GM12873 (cell line): ENCODE measurements at regions not wholly inside any gene's neighbourhood (a gene's known extent, or its start where the extent isn't known, plus 50 kb on each side); places are given as distances from the start of the nearest gene placed in this dataset.

Experiments
- TF ChIP-seq, protein P1 (sequence below): IDR thresholded peaks from 2 replicates; pipeline ENCODE4 v1.5.1; 2012; ENCODE audit warnings: low read depth, mild to moderate bottlenecking, moderate library complexity, low read length, control low read depth; ENCODE audit not compliant: insufficient read depth; ENCODE audit errors: missing control alignments

DNA sequence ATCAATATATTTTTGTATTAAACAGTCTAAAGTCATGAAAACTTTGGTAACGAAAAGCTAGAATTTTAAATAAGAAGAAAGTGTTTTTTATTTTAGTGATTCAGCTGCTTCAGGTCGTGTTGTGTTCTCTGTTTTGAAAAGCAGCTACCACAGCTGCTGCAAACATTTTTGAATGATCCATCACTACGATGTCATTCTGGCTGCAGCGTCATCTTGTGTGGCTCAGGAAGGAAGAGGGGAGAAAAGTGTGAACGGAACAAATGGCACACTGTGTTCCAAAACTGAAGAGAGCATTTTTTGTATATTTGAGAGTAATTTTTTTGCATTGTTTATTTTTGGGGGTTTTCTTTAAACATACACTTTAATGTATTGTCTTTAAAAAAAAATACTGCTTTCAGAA lies 323.0 kb upstream of the ADGRL2 start:
- TF ChIP-seq, protein P1, sequence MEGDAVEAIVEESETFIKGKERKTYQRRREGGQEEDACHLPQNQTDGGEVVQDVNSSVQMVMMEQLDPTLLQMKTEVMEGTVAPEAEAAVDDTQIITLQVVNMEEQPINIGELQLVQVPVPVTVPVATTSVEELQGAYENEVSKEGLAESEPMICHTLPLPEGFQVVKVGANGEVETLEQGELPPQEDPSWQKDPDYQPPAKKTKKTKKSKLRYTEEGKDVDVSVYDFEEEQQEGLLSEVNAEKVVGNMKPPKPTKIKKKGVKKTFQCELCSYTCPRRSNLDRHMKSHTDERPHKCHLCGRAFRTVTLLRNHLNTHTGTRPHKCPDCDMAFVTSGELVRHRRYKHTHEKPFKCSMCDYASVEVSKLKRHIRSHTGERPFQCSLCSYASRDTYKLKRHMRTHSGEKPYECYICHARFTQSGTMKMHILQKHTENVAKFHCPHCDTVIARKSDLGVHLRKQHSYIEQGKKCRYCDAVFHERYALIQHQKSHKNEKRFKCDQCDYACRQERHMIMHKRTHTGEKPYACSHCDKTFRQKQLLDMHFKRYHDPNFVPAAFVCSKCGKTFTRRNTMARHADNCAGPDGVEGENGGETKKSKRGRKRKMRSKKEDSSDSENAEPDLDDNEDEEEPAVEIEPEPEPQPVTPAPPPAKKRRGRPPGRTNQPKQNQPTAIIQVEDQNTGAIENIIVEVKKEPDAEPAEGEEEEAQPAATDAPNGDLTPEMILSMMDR, result no peak

DNA sequence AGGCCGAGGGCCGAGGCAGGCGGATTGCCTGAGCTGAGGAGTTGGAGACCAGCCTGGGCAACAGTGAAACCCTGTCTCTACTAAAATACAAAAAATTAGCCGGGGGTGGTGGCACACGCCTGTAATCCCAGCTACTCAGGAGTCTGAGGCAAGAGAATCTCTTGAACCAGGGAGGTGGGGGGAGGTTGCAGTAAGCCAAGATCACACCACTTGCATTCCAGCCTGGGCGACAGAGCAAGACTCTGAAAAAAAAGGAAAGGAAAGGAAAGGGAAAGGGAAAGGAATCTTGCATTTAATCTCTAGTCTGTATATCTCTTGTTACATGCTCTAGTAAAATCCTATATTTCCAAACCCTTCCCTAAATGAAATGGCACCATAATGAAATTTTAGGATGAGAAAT lies 328.3 kb upstream of the ADGRL2 start:
- TF ChIP-seq, protein P1, result no peak

DNA sequence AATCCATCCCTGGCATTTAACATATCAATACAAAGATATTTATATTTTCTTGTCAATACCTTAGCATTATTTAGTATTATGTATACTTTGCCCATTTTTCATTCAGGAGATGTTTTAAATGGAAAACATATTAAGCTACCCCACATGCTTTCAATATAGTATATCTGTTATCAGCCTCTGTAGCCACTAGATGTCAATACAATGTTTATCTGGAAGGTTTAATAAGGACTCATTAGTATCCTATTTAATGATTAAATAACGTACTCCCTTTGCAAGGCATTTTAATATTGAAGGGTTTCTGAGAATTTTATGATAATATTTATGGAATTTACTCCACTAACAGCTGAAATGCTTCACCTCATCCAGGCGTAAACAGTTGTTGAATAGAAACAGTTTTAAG lies 329.5 kb upstream of the ADGRL2 start:
- TF ChIP-seq, protein P1, result no peak

DNA sequence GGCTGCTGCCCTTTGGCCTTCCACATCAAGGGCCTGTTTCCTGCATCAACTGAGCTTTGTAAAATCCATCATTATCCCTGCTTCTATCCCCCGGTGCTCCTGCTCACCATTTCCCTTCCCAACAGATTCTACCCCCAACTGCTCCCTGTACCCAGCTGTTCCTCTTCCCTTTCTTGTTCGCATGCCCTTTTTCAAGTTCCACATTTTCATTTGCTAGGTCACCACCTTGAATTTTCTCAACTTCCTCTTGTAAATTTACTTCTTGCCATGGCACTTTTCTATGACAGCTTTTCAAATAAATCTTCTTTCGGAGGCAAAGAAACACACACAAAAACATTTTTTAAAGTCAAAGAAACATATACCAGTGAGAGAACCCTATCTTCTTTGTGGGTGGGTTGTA lies 330.5 kb upstream of the ADGRL2 start:
- TF ChIP-seq, protein P1, result no peak

DNA sequence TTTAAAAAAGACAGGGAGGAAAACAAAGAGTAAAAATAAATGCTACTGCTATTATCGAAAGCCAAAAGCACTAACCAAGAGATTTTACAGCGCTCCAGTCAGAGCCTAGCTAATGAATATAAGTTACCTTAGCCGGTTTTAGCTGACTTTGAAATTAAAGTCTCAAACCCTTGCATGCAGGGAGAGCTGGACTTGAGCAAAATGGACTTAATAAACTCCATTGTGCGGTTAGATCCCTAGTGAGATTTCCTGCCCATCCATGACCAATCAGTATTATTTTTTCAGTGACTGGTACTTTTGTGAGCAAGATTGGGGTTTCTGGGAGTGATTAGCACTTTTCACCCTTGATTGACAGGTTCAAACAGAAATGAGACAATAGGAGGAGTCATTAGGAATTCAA lies 333.4 kb upstream of the ADGRL2 start:
- TF ChIP-seq, protein P1, result no peak

DNA sequence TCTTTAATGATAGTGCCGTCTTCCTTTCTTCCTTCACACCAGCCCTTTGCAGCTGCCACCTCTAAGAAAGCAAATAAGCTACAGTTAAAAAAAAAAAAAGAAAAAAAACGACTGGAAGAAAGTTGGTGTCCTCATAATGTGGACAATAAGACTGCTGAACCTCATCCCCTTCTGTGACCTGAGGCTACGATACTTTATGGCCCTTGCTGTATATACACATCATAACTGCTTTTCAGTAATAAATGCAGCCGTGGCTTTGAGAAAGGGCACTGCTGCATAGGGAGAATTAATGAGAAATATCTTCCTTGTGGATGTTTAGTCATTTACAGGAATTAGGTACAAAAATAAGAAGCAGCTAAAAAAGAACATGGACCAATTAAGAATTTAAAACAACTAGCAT lies 333.8 kb upstream of the ADGRL2 start:
- TF ChIP-seq, protein P1, result no peak

DNA sequence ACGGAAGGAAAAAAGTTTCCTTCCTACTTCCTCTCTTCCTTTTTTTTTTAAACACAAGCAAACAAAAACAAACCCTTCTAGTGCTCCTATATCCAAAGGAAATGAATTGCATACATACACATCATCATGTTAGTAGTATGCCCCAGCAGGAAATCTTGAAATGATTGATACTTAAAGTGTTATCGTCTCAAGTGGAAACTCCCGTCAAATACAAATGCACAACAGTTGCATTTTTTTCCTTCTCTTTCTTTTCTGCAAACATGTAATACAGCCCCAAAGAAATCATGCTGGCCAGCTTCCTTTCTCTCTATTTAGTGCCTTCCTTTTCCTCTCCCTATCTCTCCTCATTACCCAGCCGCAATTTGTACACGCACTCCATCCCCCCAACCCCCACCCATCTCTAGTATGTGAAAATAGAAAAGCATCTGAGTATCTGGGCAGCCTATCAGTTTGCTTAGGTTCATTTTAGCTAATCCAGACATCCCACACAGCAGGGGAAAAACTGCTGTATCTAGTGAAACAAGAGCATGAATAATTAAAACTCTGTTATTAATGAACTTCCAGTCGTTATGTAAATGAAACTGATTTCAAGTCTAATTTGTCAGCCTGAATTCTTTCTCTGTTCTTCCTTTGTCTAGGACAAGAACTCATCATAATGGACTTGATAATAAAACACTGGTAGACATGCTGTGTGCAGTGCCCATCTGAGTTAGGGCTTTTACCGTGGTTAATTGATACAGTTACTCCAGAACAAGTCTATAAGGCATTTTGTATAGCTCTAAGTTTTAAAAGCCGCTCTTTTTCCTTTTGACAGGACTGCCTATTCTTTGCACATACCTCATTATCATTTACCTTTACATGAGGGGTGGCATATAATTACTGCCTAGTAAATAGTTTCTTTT lies 336.5 kb upstream of the ADGRL2 start:
- TF ChIP-seq, protein P1, result no peak
